HEK293 (cell line): ENCODE measurements at regions not wholly inside any gene's neighbourhood (a gene's known extent, or its start where the extent isn't known, plus 50 kb on each side); places are given as distances from the start of the nearest gene placed in this dataset.

Experiments
- CTCF ChIA-PET: fragments of 350-600 bp; formaldehyde crosslinking; extraction: SDS; loops from one replicate; lab custom pipeline; 2021; ENCODE audit warnings: antibody characterized with exemption; lab: Yijun Ruan, JAX
- POLR2A ChIA-PET: fragments of 300-600 bp; formaldehyde crosslinking; extraction: SDS; loops from one replicate; lab custom pipeline; 2020; ENCODE audit warnings: antibody characterized with exemption, inconsistent platforms; lab: Yijun Ruan, JAX
- H3K27ac ChIP-seq: fragments of 200-500 bp; sonication (Bioruptor generic); 2 replicates; pipeline ENCODE4 v1.5.1; 2014; ENCODE audit warnings: low read depth, low read length, control low read depth, inconsistent platforms; ENCODE audit errors: extremely low read depth
- H3K36me3 ChIP-seq, 2 experiments: fragments of 200-500 bp in 1 of 2; sonication (Bioruptor generic) in 1 of 2; 1 replicate in 1 of 2; 2 replicates in 1 of 2; pipeline ENCODE4 v1.5.1; 2014 to 2017; ENCODE audit warnings: inconsistent platforms in 2 of 2, low read length in 2 of 2; ENCODE audit not compliant: control insufficient read depth in 2 of 2, insufficient read depth in 1 of 2
- H3K4me1 ChIP-seq: fragments of 200-500 bp; sonication (Bioruptor generic); 2 replicates; pipeline ENCODE4 v1.5.1; 2014; ENCODE audit warnings: mild to moderate bottlenecking, low read length, inconsistent platforms; ENCODE audit not compliant: control insufficient read depth, insufficient read depth
- H3K4me3 ChIP-seq: 2 replicates; pipeline ENCODE4 v1.5.1; 2011; ENCODE audit warnings: low read depth, mild to moderate bottlenecking, control low read depth, low read length, moderate library complexity
- H3K9me3 ChIP-seq: fragments of 200-500 bp; sonication (Bioruptor generic); 2 replicates; pipeline ENCODE4 v1.5.1; 2014; ENCODE audit warnings: low read depth, low read length, inconsistent platforms; ENCODE audit not compliant: control insufficient read depth, insufficient read depth
- ATF2 ChIP-seq: fragments of 450-650 bp; formaldehyde crosslinking; IDR thresholded peaks from 2 replicates; pipeline ENCODE4 v1.5.1; 2016; ENCODE audit warnings: missing biosample characterization, missing genetic modification characterization, low read depth
- GLI2 ChIP-seq: fragments of 450-650 bp; formaldehyde crosslinking; IDR thresholded peaks from 2 replicates; pipeline ENCODE4; 2017; ENCODE audit warnings: missing biosample characterization, missing genetic modification characterization, low read depth, borderline replicate concordance
- KLF17 ChIP-seq: fragments of 450-650 bp; formaldehyde crosslinking; IDR thresholded peaks from 2 replicates; pipeline ENCODE4 v1.5.1; 2016; ENCODE audit warnings: missing biosample characterization, missing genetic modification characterization
- PATZ1 ChIP-seq: fragments of 450-650 bp; formaldehyde crosslinking; IDR thresholded peaks from 2 replicates; pipeline ENCODE4 v1.5.1; 2016; ENCODE audit warnings: missing biosample characterization, missing genetic modification characterization
- PRDM1 ChIP-seq: fragments of 450-650 bp; formaldehyde crosslinking; IDR thresholded peaks from 2 replicates; pipeline ENCODE4; 2016; ENCODE audit warnings: missing biosample characterization, missing genetic modification characterization
- PRDM2 ChIP-seq: fragments of 450-650 bp; formaldehyde crosslinking; IDR thresholded peaks from 2 replicates; pipeline ENCODE4 v1.5.1; 2016; ENCODE audit warnings: missing biosample characterization, missing genetic modification characterization, borderline replicate concordance
- TSHZ1 ChIP-seq: fragments of 450-650 bp; formaldehyde crosslinking; IDR thresholded peaks from 2 replicates; pipeline ENCODE4 v1.5.1; 2016; ENCODE audit warnings: missing biosample characterization, missing genetic modification characterization, borderline replicate concordance
- WT1 ChIP-seq: fragments of 450-650 bp; formaldehyde crosslinking; IDR thresholded peaks from 2 replicates; pipeline ENCODE4 v1.5.1; 2016; ENCODE audit warnings: missing biosample characterization, missing genetic modification characterization
- ZBTB1 ChIP-seq: fragments of 450-650 bp; formaldehyde crosslinking; IDR thresholded peaks from 2 replicates; pipeline ENCODE4 v1.5.1; 2016; ENCODE audit warnings: missing biosample characterization, missing genetic modification characterization
- ZNF354C ChIP-seq: fragments of 450-650 bp; formaldehyde crosslinking; IDR thresholded peaks from 2 replicates; pipeline ENCODE4 v1.5.1; 2016; ENCODE audit warnings: missing biosample characterization, missing genetic modification characterization, low read depth, borderline replicate concordance
- ZNF366 ChIP-seq: fragments of 450-650 bp; formaldehyde crosslinking; conservative IDR thresholded peaks from 2 replicates; pipeline ENCODE4 v1.5.1; 2016; ENCODE audit warnings: missing biosample characterization, missing genetic modification characterization
- ZNF501 ChIP-seq: fragments of 450-650 bp; formaldehyde crosslinking; IDR thresholded peaks from 2 replicates; pipeline ENCODE4 v1.5.1; 2016; ENCODE audit warnings: missing biosample characterization, missing genetic modification characterization
- ZNF623 ChIP-seq: fragments of 450-650 bp; formaldehyde crosslinking; IDR thresholded peaks from 2 replicates; pipeline ENCODE4 v1.5.1; 2016; ENCODE audit warnings: missing biosample characterization, missing genetic modification characterization
- ZNF747 ChIP-seq: fragments of 450-650 bp; formaldehyde crosslinking; IDR thresholded peaks from 2 replicates; pipeline ENCODE4 v1.5.1; 2016; ENCODE audit warnings: missing biosample characterization, missing genetic modification characterization
- ZNF776 ChIP-seq: fragments of 450-650 bp; formaldehyde crosslinking; IDR thresholded peaks from 2 replicates; pipeline ENCODE4 v1.5.0; 2017; ENCODE audit warnings: missing biosample characterization, missing genetic modification characterization, borderline replicate concordance
- ZNF785 ChIP-seq: fragments of 450-650 bp; formaldehyde crosslinking; IDR thresholded peaks from 2 replicates; pipeline ENCODE4 v1.5.1; 2016; ENCODE audit warnings: missing biosample characterization, missing genetic modification characterization
- ZSCAN18 ChIP-seq: fragments of 450-650 bp; formaldehyde crosslinking; IDR thresholded peaks from 2 replicates; pipeline ENCODE4 v1.5.1; 2016; ENCODE audit warnings: missing biosample characterization, missing genetic modification characterization

- TF ChIP-seq PATZ1 (tag by site-specific recombination) (no peak), WT1 (tag by site-specific recombination) (no peak), ZNF785 (no peak), ZNF747 (tag by site-specific recombination) (no peak), ZNF366 (tag by site-specific recombination) (no peak)
These were observed 307.9 kb downstream of the BLID start (continued) for GRCh38 chr11:121808096-121808495.

- H3K27ac ChIP-seq, result no peak overlapping the region
- no peaks in the 10 kb centered on the region for H3K4me1 ChIP-seq
- no peaks in the 10 kb centered on the region for H3K36me3 ChIP-seq
- CTCF ChIA-PET, result interaction anchor here (0.6 kb wide), 2 partner anchors 45 to 58 kb away, joined by 3 read pairs; no protein-coding TSS in a partner anchor
- H3K4me3 ChIP-seq, result no peak overlapping the region
- POLR2A ChIA-PET, result no interaction called here
- H3K9me3 ChIP-seq, result no peaks in the 10 kb centered on the region
- TF ChIP-seq TSHZ1 (tag by site-specific recombination) (no peak), GLI2 (tag by site-specific recombination) (no peak)
- TF ChIP-seq, all 188 proteins: peak for 0
These were observed 309.0 kb downstream of the BLID start for GRCh38 chr11:121807051-121807450.

GRCh38 chr11:121802542-121802941, 313.5 kb downstream of the BLID start:
- Histone ChIP-seq H3K4me3 (no peak overlapping the region), H3K27ac (no peak overlapping the region), H3K4me1 (no peaks in the 10 kb centered on the region), H3K36me3 (no peaks in the 10 kb centered on the region), H3K9me3 (no peaks in the 10 kb centered on the region)
- ChIA-PET CTCF (interaction anchor here (1.6 kb wide), 1 partner anchor 10 kb away, joined by 4 read pairs; no protein-coding TSS in a partner anchor), POLR2A (no interaction called here)
- no peak for TF ChIP-seq KLF17 (tag by site-specific recombination)
- no peak for TF ChIP-seq PRDM2 (tag by site-specific recombination)
- no peak for TF ChIP-seq ZNF623 (tag by site-specific recombination)
- TF ChIP-seq ZBTB1 (tag by site-specific recombination), result no peak
- no peak for TF ChIP-seq ATF2 (tag by site-specific recombination)
- TF ChIP-seq ZNF501, result no peak
- no peak for TF ChIP-seq ZNF354C (tag by site-specific recombination)
- no peak for TF ChIP-seq ZNF776 (tag by site-specific recombination)
- TF ChIP-seq PRDM1, result no peak
- TF ChIP-seq ZSCAN18 (tag by site-specific recombination), result no peak
